CD4-positive, alpha-beta memory T cell (primary cell): ENCODE measurements at regions not wholly inside any gene's neighbourhood (a gene's known extent, or its start where the extent isn't known, plus 50 kb on each side); places are given as distances from the start of the nearest gene placed in this dataset.

Experiments
- CTCF ChIA-PET: fragments of 350-600 bp; sonication (Branson Sonifier 250); formaldehyde crosslinking; loops from one replicate; lab custom pipeline; 2021; ENCODE audit warnings: inconsistent platforms; ENCODE audit not compliant: partially characterized antibody; lab: Charles Lee
- POLR2A ChIA-PET: fragments of 350-600 bp; sonication (Branson Sonifier 250); formaldehyde crosslinking; loops from one replicate; lab custom pipeline; 2021; ENCODE audit not compliant: partially characterized antibody; lab: Charles Lee
- DNase-seq, 5 donors: peaks; one replicate each; pipeline versions ENCODE4 v3.0.0 to v3.0.0-alpha.2; 2020 to 2022; ENCODE audit warnings: mixed read lengths in 1 of 5
- H3K27ac ChIP-seq: one replicate; pipeline ENCODE4 v1.7.0; 2013; ENCODE audit warnings: low read depth, low read length
- H3K27me3 ChIP-seq: 2 replicates; pipeline ENCODE4 v1.7.0; 2013; ENCODE audit warnings: mild to moderate bottlenecking, low read length, moderate library complexity; ENCODE audit not compliant: insufficient read depth
- H3K36me3 ChIP-seq: 2 replicates; pipeline ENCODE4 v1.7.0; 2013; ENCODE audit warnings: mild to moderate bottlenecking, low read length, moderate library complexity; ENCODE audit not compliant: insufficient read depth
- H3K4me1 ChIP-seq: 2 replicates; pipeline ENCODE4 v1.7.0; 2013; ENCODE audit warnings: mild to moderate bottlenecking, low read length, moderate library complexity; ENCODE audit not compliant: insufficient read depth
- H3K4me3 ChIP-seq, 2 donors: one replicate each; pipeline ENCODE4 v1.7.0; 2013; ENCODE audit warnings: low read length in 2 of 2, mild to moderate bottlenecking in 1 of 2
- H3K9me3 ChIP-seq, 2 donors: one replicate each; pipeline ENCODE4 v1.7.0; 2013; ENCODE audit warnings: low read length in 2 of 2, control low read depth in 1 of 2; ENCODE audit not compliant: control insufficient read depth in 1 of 2
- H3K27ac Mint-ChIP-seq, 7 donors: one replicate each; pipeline ENCODE4 v1.8.0; 2020 to 2021; ENCODE audit warnings: mixed read lengths in 7 of 7, mild to moderate bottlenecking in 6 of 7, inconsistent platforms in 3 of 7, moderate library complexity in 3 of 7
- H3K27me3 Mint-ChIP-seq, 2 donors: one replicate each; pipeline ENCODE4 v1.8.0; 2020 to 2021; ENCODE audit warnings: mixed read lengths in 2 of 2
- H3K36me3 Mint-ChIP-seq, 2 donors: one replicate each; pipeline ENCODE4 v1.8.0; 2020 to 2021; ENCODE audit warnings: mixed read lengths in 2 of 2, inconsistent platforms in 1 of 2, mild to moderate bottlenecking in 1 of 2
- H3K4me1 Mint-ChIP-seq, 4 donors: one replicate each; pipeline ENCODE4 v1.8.0; 2020 to 2021; ENCODE audit warnings: mixed read lengths in 4 of 4, mild to moderate bottlenecking in 1 of 4
- H3K4me3 Mint-ChIP-seq, 8 donors: one replicate each; pipeline ENCODE4 v1.8.0; 2020 to 2021; ENCODE audit warnings: mixed read lengths in 8 of 8, mild to moderate bottlenecking in 7 of 8, moderate library complexity in 6 of 8, inconsistent platforms in 3 of 8
- H3K9me3 Mint-ChIP-seq, 8 donors: one replicate each; pipeline ENCODE4 v1.8.0; 2020 to 2021; ENCODE audit warnings: mixed read lengths in 8 of 8, mild to moderate bottlenecking in 5 of 8, inconsistent platforms in 3 of 8, moderate library complexity in 1 of 8
- intact Hi-C: fragments of 100-400 bp; cut with micrococcal nuclease; formaldehyde crosslinking; loops from one replicate; pipeline ENCODE4 v1.15.1; 2023

DNA sequence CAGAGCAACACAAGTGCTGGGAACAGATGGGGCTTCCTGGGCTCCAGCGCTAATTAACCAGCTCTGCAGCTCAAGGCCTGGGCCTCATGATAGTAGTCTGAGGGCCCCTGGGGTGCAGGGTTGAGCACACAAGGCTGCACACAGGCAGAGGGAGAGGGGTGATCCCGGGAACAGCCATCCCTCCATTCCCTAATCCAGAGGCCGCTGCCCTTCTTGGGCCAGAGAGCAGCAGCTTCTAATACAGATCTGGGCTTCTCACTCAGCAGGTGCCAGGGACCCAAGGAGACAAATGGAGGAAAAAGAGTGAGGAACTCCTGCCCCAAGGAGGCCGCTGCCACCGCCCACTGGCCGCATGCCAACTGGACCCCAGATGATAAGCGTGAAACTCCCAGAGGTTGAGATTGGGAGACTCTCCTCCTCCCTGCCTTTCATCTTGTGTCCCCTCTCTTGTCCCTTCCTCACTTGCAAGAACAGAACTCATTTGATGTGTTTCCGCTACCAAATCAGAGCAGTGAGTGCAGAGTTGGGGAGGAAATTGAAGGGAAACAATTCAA is 58.0 kb upstream of the IFNAR2 start:
- H3K4me3 ChIP-seq: no peak overlapping the region
- no peak for DNase-seq
- intact Hi-C loops: no loop called here
- no peak overlapping the region for H3K27ac ChIP-seq
- H3K36me3 ChIP-seq: no peaks in the 10 kb centered on the region
- H3K27me3 ChIP-seq: no peaks in the 10 kb centered on the region
- Mint-ChIP-seq H3K27ac (no peak overlapping the region), H3K4me3 (no peak overlapping the region), H3K27me3 (peaks cover 7 to 10% of the 10 kb centered on the region in 2 donors), H3K9me3 (peaks cover 0 to 4% (median 0%) of the 10 kb centered on the region in 8 donors), H3K4me1 (no peaks in the 10 kb centered on the region), H3K36me3 (no peaks in the 10 kb centered on the region)
- H3K9me3 ChIP-seq: no peaks in the 10 kb centered on the region
- ChIA-PET POLR2A (no interaction called here), CTCF (no interaction called here)
- no peaks in the 10 kb centered on the region for H3K4me1 ChIP-seq

GRCh38 chr21:33174756-33175155 is 55.0 kb upstream of the IFNAR2 start:
- POLR2A ChIA-PET: interaction anchor here (1.3 kb wide), 1 partner anchor 10 kb away, joined by 3 read pairs; no protein-coding TSS in a partner anchor
- Mint-ChIP-seq H3K4me1 (no peaks in the 10 kb centered on the region), H3K27me3 (peaks cover 4% of the 10 kb centered on the region in 2 donors), H3K9me3 (no peaks in the 10 kb centered on the region), H3K4me3 (no peak overlapping the region), H3K36me3 (no peaks in the 10 kb centered on the region), H3K27ac (no peak overlapping the region)
- no peak overlapping the region for H3K27ac ChIP-seq
- no peaks in the 10 kb centered on the region for H3K36me3 ChIP-seq
- CTCF ChIA-PET: no interaction called here
- no peaks in the 10 kb centered on the region for H3K9me3 ChIP-seq
- no peak overlapping the region for H3K4me3 ChIP-seq
- H3K4me1 ChIP-seq: no peaks in the 10 kb centered on the region
- intact Hi-C loops: no loop called here
- DNase-seq: no peak
- no peaks in the 10 kb centered on the region for H3K27me3 ChIP-seq
